ENCODE measurements at regions not wholly inside any gene's neighbourhood (a gene's known extent, or its start where the extent isn't known, plus 50 kb on each side); places are given as distances from the start of the nearest gene placed in this dataset.

- no peak overlapping the region for H3K4me3 Mint-ChIP-seq
- ATAC-seq (replicated peaks; ENCODE audit: extremely low read depth, poor library complexity, severe bottlenecking), result no peak
- no peak overlapping the region for H3K27ac Mint-ChIP-seq (ENCODE audit: low read depth)
- H3K4me1 Mint-ChIP-seq, result no peaks in the 10 kb centered on the region
- H3K36me3 Mint-ChIP-seq (ENCODE audit: insufficient read depth), result no peaks in the 10 kb centered on the region
- peaks cover 16% of the 10 kb centered on the region for H3K9me3 Mint-ChIP-seq
- no peak for DNase-seq (ENCODE audit: low spot score in 2 of 2)
- no peaks in the 10 kb centered on the region for H3K27me3 Mint-ChIP-seq
These were observed 560.7 kb upstream of the KLHL1 start for GRCh38 chr13:70668983-70669382.

- no peak overlapping the region for H3K4me3 Mint-ChIP-seq
These were observed 560.0 kb upstream of the KLHL1 start for GRCh38 chr13:70668293-70668692.

GRCh38 chr13:70666883-70667556 is 558.8 kb upstream of the KLHL1 start:
- H3K4me3 Mint-ChIP-seq, result no peak overlapping the region
- no peaks in the 10 kb centered on the region for H3K36me3 Mint-ChIP-seq (ENCODE audit: insufficient read depth)
- H3K9me3 Mint-ChIP-seq, result peaks cover 16% of the 10 kb centered on the region
- no peak overlapping the region for H3K27ac Mint-ChIP-seq (ENCODE audit: low read depth)
- DNase-seq (ENCODE audit: low spot score in 2 of 2), result no peak
- no peaks in the 10 kb centered on the region for H3K27me3 Mint-ChIP-seq
- H3K4me1 Mint-ChIP-seq, result no peaks in the 10 kb centered on the region
- no peak for ATAC-seq (replicated peaks; ENCODE audit: extremely low read depth, poor library complexity, severe bottlenecking)

More at GRCh38 chr13:70668293-70668692, 560.0 kb upstream of the KLHL1 start:
- Mint-ChIP-seq H3K9me3 (peaks cover 16% of the 10 kb centered on the region), H3K36me3 (ENCODE audit: insufficient read depth) (no peaks in the 10 kb centered on the region), H3K4me1 (no peaks in the 10 kb centered on the region), H3K27ac (ENCODE audit: low read depth) (no peak overlapping the region), H3K27me3 (no peaks in the 10 kb centered on the region)
- DNase-seq (ENCODE audit: low spot score in 2 of 2) (no peak), ATAC-seq (replicated peaks; ENCODE audit: extremely low read depth, poor library complexity, severe bottlenecking) (no peak)

- Mint-ChIP-seq H3K4me1 (no peaks in the 10 kb centered on the region), H3K27me3 (no peaks in the 10 kb centered on the region), H3K9me3 (peaks cover 6% of the 10 kb centered on the region), H3K36me3 (ENCODE audit: insufficient read depth) (no peaks in the 10 kb centered on the region), H3K27ac (ENCODE audit: low read depth) (no peak overlapping the region), H3K4me3 (no peak overlapping the region)
- ATAC-seq (replicated peaks; ENCODE audit: extremely low read depth, poor library complexity, severe bottlenecking), result no peak
- no peak for DNase-seq (ENCODE audit: low spot score in 2 of 2)
These were observed 554.1 kb upstream of the KLHL1 start for GRCh38 chr13:70662231-70662940.

- Mint-ChIP-seq H3K4me1 (no peaks in the 10 kb centered on the region), H3K27me3 (no peaks in the 10 kb centered on the region), H3K36me3 (ENCODE audit: insufficient read depth) (no peaks in the 10 kb centered on the region), H3K27ac (ENCODE audit: low read depth) (no peak overlapping the region), H3K9me3 (peaks cover 5% of the 10 kb centered on the region), H3K4me3 (no peak overlapping the region)
- no peak for ATAC-seq (replicated peaks; ENCODE audit: extremely low read depth, poor library complexity, severe bottlenecking)
- DNase-seq (ENCODE audit: low spot score in 2 of 2), result no peak
These were observed 535.8 kb upstream of the KLHL1 start for GRCh38 chr13:70644052-70644451.

GRCh38 chr13:70634893-70635292 is 526.6 kb upstream of the KLHL1 start:
- H3K36me3 Mint-ChIP-seq (ENCODE audit: insufficient read depth), result no peaks in the 10 kb centered on the region
- peaks cover 15% of the 10 kb centered on the region for H3K9me3 Mint-ChIP-seq
- H3K27me3 Mint-ChIP-seq, result no peaks in the 10 kb centered on the region

GRCh38 chr13:70630247-70630646 is 522.0 kb upstream of the KLHL1 start:
- ATAC-seq (replicated peaks; ENCODE audit: extremely low read depth, poor library complexity, severe bottlenecking), result no peak
- Mint-ChIP-seq H3K9me3 (peaks cover 15% of the 10 kb centered on the region), H3K36me3 (ENCODE audit: insufficient read depth) (no peaks in the 10 kb centered on the region), H3K27me3 (no peaks in the 10 kb centered on the region), H3K4me1 (no peaks in the 10 kb centered on the region), H3K27ac (ENCODE audit: low read depth) (no peak overlapping the region), H3K4me3 (no peak overlapping the region)
- DNase-seq (ENCODE audit: low spot score in 2 of 2), result no peak

More at GRCh38 chr13:70634893-70635292, 526.6 kb upstream of the KLHL1 start:
- DNase-seq (ENCODE audit: low spot score in 2 of 2) (no peak), ATAC-seq (replicated peaks; ENCODE audit: extremely low read depth, poor library complexity, severe bottlenecking) (no peak)
- no peak overlapping the region for H3K27ac Mint-ChIP-seq (ENCODE audit: low read depth)
- H3K4me3 Mint-ChIP-seq, result no peak overlapping the region
- H3K4me1 Mint-ChIP-seq, result no peaks in the 10 kb centered on the region

GRCh38 chr13:70623239-70623638 is 515.0 kb upstream of the KLHL1 start:
- ATAC-seq (replicated peaks; ENCODE audit: extremely low read depth, poor library complexity, severe bottlenecking) (no peak), DNase-seq (ENCODE audit: low spot score in 2 of 2) (no peak)
- no peaks in the 10 kb centered on the region for H3K36me3 Mint-ChIP-seq (ENCODE audit: insufficient read depth)
- H3K27me3 Mint-ChIP-seq, result no peaks in the 10 kb centered on the region
- H3K27ac Mint-ChIP-seq (ENCODE audit: low read depth), result no peak overlapping the region
- no peaks in the 10 kb centered on the region for H3K9me3 Mint-ChIP-seq
- H3K4me1 Mint-ChIP-seq, result no peaks in the 10 kb centered on the region
- no peak overlapping the region for H3K4me3 Mint-ChIP-seq

- DNase-seq (ENCODE audit: low spot score in 2 of 2), result no peak
These were observed 514.5 kb upstream of the KLHL1 start for GRCh38 chr13:70622796-70623195.

GRCh38 chr13:70619936-70620335 is 511.7 kb upstream of the KLHL1 start:
- Mint-ChIP-seq H3K9me3 (peaks cover 5% of the 10 kb centered on the region), H3K4me3 (no peak overlapping the region), H3K27ac (ENCODE audit: low read depth) (no peak overlapping the region), H3K27me3 (no peaks in the 10 kb centered on the region), H3K36me3 (ENCODE audit: insufficient read depth) (no peaks in the 10 kb centered on the region), H3K4me1 (no peaks in the 10 kb centered on the region)
- DNase-seq (ENCODE audit: low spot score in 2 of 2), result no peak
- no peak for ATAC-seq (replicated peaks; ENCODE audit: extremely low read depth, poor library complexity, severe bottlenecking)

More at GRCh38 chr13:70622796-70623195, 514.5 kb upstream of the KLHL1 start:
- H3K27ac Mint-ChIP-seq (ENCODE audit: low read depth), result no peak overlapping the region
- H3K27me3 Mint-ChIP-seq, result no peaks in the 10 kb centered on the region
- H3K4me3 Mint-ChIP-seq, result no peak overlapping the region
- H3K4me1 Mint-ChIP-seq, result no peaks in the 10 kb centered on the region
- no peak for ATAC-seq (replicated peaks; ENCODE audit: extremely low read depth, poor library complexity, severe bottlenecking)
- peaks cover 3% of the 10 kb centered on the region for H3K9me3 Mint-ChIP-seq
- no peaks in the 10 kb centered on the region for H3K36me3 Mint-ChIP-seq (ENCODE audit: insufficient read depth)

- Mint-ChIP-seq H3K4me1 (no peaks in the 10 kb centered on the region), H3K27ac (ENCODE audit: low read depth) (no peak overlapping the region), H3K9me3 (peaks cover 5% of the 10 kb centered on the region), H3K36me3 (ENCODE audit: insufficient read depth) (no peaks in the 10 kb centered on the region), H3K4me3 (no peak overlapping the region), H3K27me3 (no peaks in the 10 kb centered on the region)
- ATAC-seq (replicated peaks; ENCODE audit: extremely low read depth, poor library complexity, severe bottlenecking), result no peak
- no peak for DNase-seq (ENCODE audit: low spot score in 2 of 2)
These were observed 508.6 kb upstream of the KLHL1 start for GRCh38 chr13:70616847-70617246.

GRCh38 chr13:70613295-70613694 is 505.0 kb upstream of the KLHL1 start:
- ATAC-seq (replicated peaks; ENCODE audit: extremely low read depth, poor library complexity, severe bottlenecking) (no peak), DNase-seq (ENCODE audit: low spot score in 2 of 2) (no peak)
- no peaks in the 10 kb centered on the region for H3K4me1 Mint-ChIP-seq
- peaks cover 5% of the 10 kb centered on the region for H3K9me3 Mint-ChIP-seq
- H3K27me3 Mint-ChIP-seq, result no peaks in the 10 kb centered on the region
- no peak overlapping the region for H3K27ac Mint-ChIP-seq (ENCODE audit: low read depth)
- no peaks in the 10 kb centered on the region for H3K36me3 Mint-ChIP-seq (ENCODE audit: insufficient read depth)
- no peak overlapping the region for H3K4me3 Mint-ChIP-seq

- H3K27me3 Mint-ChIP-seq, result no peaks in the 10 kb centered on the region
These were observed 504.6 kb upstream of the KLHL1 start for GRCh38 chr13:70612881-70613280.

More at GRCh38 chr13:70612881-70613280, 504.6 kb upstream of the KLHL1 start:
- DNase-seq (ENCODE audit: low spot score in 2 of 2), result no peak
- H3K4me3 Mint-ChIP-seq, result no peak overlapping the region
- peaks cover 6% of the 10 kb centered on the region for H3K9me3 Mint-ChIP-seq
- H3K27ac Mint-ChIP-seq (ENCODE audit: low read depth), result no peak overlapping the region
- ATAC-seq (replicated peaks; ENCODE audit: extremely low read depth, poor library complexity, severe bottlenecking), result no peak
- no peaks in the 10 kb centered on the region for H3K36me3 Mint-ChIP-seq (ENCODE audit: insufficient read depth)
- no peaks in the 10 kb centered on the region for H3K4me1 Mint-ChIP-seq

All from central memory CD8-positive, alpha-beta T cell (primary cell).